NCI-H460 (cell line): ENCODE measurements at regions not wholly inside any gene's neighbourhood (a gene's known extent, or its start where the extent isn't known, plus 50 kb on each side); places are given as distances from the start of the nearest gene placed in this dataset.

Source experiments
- DNase-seq: peaks from one replicate; pipeline ENCODE4 v3.0.0-alpha.2; 2016; ENCODE audit warnings: low read depth; ENCODE audit errors: extremely low read depth

GRCh38 chr6:128676456-128676855 lies 156.1 kb upstream of the PTPRK start:
- DNase-seq: no peak

DNA sequence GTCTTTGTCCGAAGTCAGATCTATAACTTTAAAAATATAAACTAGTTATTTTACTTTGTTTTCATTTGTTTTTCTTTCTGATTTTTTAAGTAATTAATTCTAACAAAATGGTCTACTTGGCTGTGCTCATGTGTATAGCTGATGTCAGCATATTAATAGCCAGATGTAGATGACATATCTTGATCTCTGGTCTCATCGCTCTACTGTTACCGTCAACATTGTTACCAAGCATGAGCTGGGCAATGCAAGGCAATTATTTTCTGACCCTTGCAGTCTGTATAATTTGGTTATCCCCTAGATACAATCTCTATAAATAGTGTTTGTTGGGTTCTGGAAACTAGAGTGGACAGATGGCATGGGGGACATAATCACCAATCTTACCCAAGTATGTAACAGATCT lies 151.6 kb upstream of the PTPRK start:
- DNase-seq: no peak

GRCh38 chr6:128667339-128667858 lies 147.0 kb upstream of the PTPRK start:
- DNase-seq: no peak

GRCh38 chr6:128666405-128666804 lies 146.0 kb upstream of the PTPRK start:
- no peak for DNase-seq

GRCh38 chr6:128663238-128663637 lies 142.8 kb upstream of the PTPRK start:
- no peak for DNase-seq

- DNase-seq: no peak
Measured at GRCh38 chr6:128659878-128660622, 139.7 kb upstream of the PTPRK start.

- DNase-seq: no peak
Measured at GRCh38 chr6:128659276-128659675, 138.9 kb upstream of the PTPRK start.

GRCh38 chr6:128657181-128657580 lies 136.8 kb upstream of the PTPRK start:
- no peak for DNase-seq

DNA sequence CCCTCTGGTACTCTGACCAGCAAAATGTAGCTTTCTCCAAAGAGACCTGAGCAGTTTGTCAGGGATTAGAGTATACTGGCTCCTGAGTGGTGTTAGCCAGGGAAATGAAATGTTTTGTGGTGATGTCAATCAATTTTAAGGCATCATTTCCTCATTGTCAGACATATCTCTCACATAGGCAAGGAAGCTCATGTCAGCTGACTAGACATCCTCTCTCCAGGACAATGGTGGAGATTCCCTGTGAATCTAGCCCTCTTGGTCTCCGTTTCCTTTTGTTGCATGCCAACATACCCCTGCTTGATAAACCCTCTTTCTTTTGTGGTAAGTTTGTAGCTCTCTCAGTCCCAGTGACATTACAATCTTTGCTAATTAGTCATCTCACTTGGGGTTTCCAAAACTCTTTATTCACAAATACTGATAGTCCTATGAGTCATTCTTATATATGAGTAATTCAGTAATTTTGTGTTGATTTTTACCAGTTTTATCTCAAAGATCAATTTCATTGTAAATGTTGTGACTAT lies 135.6 kb upstream of the PTPRK start:
- DNase-seq: no peak

DNA sequence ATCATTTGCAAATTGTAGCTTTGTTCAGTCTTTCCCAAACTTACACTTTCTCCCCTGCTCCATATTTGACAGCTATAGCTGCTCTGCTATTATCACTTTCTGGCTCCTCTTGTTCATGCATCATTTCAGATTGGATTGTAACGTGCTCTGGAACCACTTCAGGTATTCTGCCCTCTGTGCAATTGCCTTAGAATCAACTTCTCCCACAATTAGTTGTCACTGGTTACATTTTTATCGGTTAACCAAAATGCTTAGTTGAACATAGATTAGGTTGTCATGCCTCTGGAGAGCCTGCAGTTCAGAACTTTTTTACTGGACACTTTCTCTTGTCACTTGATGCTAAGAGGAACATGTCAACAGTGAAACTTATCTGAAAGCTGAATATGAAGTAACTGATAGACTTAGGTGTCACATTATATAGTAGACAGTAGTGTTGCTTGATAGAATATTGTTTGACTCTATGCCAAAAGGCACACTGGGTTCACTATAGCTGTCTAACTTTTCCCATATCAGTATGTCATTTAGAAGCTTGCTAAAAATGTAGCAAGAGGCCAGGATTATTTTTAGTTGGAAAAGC lies 127.7 kb upstream of the PTPRK start:
- DNase-seq: no peak

DNA sequence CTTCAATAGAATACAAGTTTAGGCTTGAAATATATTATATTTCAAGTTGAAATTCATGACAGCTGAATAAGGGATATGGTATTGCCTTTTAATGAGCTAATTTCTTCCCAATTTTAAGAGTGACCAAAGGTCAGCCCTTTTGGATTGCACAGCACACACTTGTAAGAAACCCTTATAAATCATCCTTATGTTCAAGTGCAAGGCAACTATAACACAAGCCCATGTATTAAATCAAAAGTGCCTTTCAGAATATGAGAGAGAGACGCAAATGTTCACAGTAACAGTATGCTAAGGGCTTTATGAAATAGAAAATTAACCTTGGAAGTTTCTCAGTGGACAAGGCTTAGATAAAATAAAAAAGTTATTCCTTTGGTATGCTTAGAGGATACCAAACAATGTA lies 121.7 kb upstream of the PTPRK start:
- no peak for DNase-seq

- DNase-seq: no peak
Measured at GRCh38 chr6:128641703-128642102, 121.3 kb upstream of the PTPRK start.

DNA sequence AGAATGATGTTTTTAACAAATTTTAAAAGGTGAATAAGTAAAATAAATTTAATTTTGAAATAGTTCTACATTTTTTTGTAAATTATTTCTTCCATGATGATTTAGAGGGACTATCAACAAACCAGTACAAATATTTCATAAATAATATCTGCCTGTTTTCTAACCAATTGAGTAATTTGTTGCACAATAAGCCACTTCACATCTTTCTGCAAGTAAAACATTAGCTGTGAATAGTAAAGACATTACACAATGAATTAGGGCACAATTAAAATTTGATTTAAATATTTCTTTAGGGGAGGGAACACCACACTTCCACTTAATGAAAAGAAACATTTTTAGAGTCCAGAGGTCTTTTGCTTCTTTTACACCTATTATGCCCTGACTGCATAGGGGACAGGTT lies 118.4 kb upstream of the PTPRK start:
- DNase-seq: no peak

DNA sequence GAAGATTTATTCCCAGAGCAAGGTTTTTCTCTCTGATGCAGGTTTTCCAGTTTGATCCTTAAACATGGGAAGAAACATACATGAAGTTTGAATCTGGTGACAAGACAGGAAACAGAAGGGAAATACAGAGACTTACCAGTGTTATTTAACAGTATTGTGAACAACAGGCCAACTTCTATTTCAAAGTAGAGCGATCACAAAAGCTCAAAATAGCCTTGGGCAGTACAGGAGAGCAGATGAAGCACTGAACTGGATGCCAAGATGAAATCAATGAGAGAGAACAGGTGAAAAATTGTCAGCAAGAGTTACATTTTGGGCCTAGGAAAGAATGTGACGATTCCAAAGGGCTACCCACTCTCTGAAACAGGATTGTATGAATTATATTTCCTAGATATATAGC lies 114.8 kb upstream of the PTPRK start:
- DNase-seq: no peak

GRCh38 chr6:128632131-128632530 lies 111.7 kb upstream of the PTPRK start:
- no peak for DNase-seq

GRCh38 chr6:128631031-128631430 lies 110.6 kb upstream of the PTPRK start:
- DNase-seq: no peak

- DNase-seq: no peak
Measured at GRCh38 chr6:128630213-128630612, 109.8 kb upstream of the PTPRK start.

DNA sequence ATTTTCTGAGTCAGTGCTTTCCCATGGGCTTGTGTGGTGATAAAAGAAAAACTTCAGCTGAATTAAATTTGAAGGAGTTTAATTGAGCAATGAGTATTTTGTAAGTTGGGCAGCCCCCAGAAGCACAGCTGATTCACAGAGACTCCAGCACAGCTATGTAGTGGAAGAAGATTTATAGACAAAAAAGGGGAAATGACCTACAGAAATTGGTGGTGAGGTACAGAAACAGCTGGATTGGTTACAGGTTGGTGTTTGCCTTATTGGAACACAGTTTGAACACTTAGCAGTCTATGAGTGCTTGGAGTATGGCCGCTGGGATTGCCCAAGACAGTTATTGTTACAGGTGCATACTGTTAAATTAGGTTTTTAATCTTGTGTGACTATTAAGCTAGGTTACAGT lies 96.9 kb upstream of the PTPRK start:
- DNase-seq: no peak

DNA sequence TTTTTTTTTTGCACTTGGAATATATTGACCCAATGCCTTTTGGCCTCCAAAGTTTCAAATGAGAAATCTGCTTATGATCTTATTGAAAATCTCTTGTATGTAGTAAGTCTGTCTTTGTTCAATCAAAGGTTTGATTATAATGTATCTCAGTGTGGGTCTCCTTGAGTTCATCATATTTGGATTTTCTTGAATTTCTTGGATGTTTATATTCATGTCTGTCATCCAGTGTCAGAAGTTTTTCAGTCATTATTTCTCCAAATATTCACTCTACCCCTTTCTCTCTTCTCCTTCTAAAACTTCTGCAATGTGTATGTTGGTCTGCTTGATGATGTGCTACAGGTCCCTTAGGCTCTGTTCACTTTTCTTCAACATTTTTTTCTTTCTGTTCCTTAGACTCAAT lies 95.9 kb upstream of the PTPRK start:
- no peak for DNase-seq

DNA sequence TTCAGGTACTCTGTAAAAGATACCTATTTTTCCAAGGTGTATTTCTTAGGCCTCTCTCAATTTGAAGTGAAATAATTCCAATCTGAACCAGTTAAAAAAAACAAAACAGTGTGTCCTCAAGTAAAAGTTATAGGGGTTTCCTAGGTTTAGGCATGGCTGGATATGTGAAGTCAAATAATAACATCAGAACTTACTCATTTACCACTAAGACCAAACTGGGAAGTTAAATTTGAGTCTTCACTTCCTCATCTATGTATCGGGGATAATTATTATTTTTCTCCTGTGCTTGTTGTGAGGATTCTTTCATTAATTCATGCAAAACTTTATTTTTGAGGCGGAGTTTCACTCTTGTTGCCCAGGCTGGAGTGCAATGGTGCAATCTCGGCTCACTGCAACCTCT lies 86.2 kb upstream of the PTPRK start:
- no peak for DNase-seq

DNA sequence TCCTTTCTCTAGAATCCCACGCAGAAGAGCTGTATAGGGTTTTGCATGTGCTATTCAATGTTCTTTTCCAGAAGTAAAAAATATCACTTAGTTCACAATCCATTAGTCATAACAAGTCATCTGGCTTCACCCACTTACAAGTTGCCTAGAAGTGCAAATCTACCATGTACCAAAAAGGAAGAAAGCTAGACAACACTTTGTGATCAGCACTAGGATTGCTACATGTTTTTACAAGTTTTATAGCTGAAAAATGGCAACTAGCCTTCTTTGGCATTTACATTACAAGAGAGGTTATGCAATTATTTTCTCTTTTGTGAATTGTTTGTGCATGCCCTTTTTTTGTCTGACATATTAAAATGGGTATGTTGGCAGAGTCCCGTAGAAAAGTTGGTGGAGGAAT lies 85.6 kb upstream of the PTPRK start:
- no peak for DNase-seq

DNA sequence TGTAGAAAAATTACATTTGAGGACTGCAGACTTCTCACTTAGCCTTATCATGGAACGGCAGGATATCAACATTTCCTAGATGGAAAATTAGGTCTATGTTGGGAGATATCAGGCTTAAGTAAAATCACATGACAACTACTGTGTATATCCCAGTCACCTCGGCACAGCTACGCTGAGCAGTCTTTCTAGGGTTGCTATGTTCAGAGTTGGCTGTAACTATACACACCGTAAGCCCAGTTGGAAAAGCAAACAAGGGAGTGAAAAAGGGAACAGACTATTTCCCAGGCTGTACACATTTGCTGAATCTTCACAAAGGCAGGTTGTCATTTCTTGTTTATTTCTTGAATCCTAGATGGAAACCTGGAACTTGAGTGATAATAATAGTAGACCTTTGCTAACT lies 80.7 kb upstream of the PTPRK start:
- no peak for DNase-seq
